Thoracic aorta (tissue), 2 donors: ENCODE measurements at regions not wholly inside any gene's neighbourhood (a gene's known extent, or its start where the extent isn't known, plus 50 kb on each side); places are given as distances from the start of the nearest gene placed in this dataset.

Source experiments
- ATAC-seq: fragments of 150-250 bp; one replicate; pipeline ENCODE4 v1.8.0; 2017; ENCODE audit warnings: low read depth; ENCODE audit not compliant: insufficient number of reproducible peaks, low FRiP score
- DNase-seq: peaks from one replicate; pipeline ENCODE4 v3.0.0-alpha.2; 2020; ENCODE audit warnings: low spot score
- H3K27ac ChIP-seq, 2 donors: fragments of 200-600 bp; sonication (generic); 1 replicate in 1 of 2; 2 replicates in 1 of 2; pipeline ENCODE4 v1.5.1; 2016; ENCODE audit warnings: mild to moderate bottlenecking in 2 of 2, moderate library complexity in 2 of 2
- H3K27me3 ChIP-seq: fragments of 200-600 bp; sonication (generic); replicated peaks from 2 replicates; pipeline ENCODE4 v1.6.0; 2016; ENCODE audit warnings: mild to moderate bottlenecking; ENCODE audit not compliant: insufficient read depth
- H3K36me3 ChIP-seq: fragments of 200-600 bp; sonication (generic); one replicate; pipeline ENCODE4 v1.5.1; 2016
- H3K4me1 ChIP-seq, 2 donors: fragments of 200-600 bp; sonication (generic); 1 replicate in 1 of 2; 2 replicates in 1 of 2; pipeline versions ENCODE4 v1.5.1 to v1.6.0; 2016; ENCODE audit warnings: low read depth in 2 of 2, mild to moderate bottlenecking in 1 of 2; ENCODE audit not compliant: control insufficient read depth in 1 of 2
- H3K4me3 ChIP-seq: fragments of 200-600 bp; sonication (generic); 2 replicates; pipeline ENCODE4 v1.5.1; 2016; ENCODE audit warnings: mild to moderate bottlenecking
- H3K9me3 ChIP-seq: fragments of 200-600 bp; sonication (generic); 2 replicates; pipeline ENCODE4 v1.5.1; 2016
- CTCF ChIP-seq: fragments of 200-600 bp; sonication (generic); IDR thresholded peaks from one replicate; pipeline ENCODE4 v1.5.1; 2019; ENCODE audit warnings: antibody characterized with exemption

GRCh38 chr6:159487636-159488035 lies 205.4 kb downstream of the SOD2 start:
- Histone ChIP-seq H3K36me3 (no peaks in the 10 kb centered on the region), H3K4me3 (no peak overlapping the region), H3K27ac (no peak overlapping the region), H3K27me3 (no peaks in the 10 kb centered on the region), H3K4me1 (peaks cover 0 to 16% of the 10 kb centered on the region in 2 donors), H3K9me3 (no peaks in the 10 kb centered on the region)
- no peak for TF ChIP-seq CTCF
- DNase-seq (no peak), ATAC-seq (no peak)

- DNase-seq (no peak), ATAC-seq (no peak)
- Histone ChIP-seq H3K4me3 (no peak overlapping the region), H3K27ac (peak overlapping the region in 1 of 2 donors; percentile 12), H3K9me3 (no peaks in the 10 kb centered on the region), H3K36me3 (no peaks in the 10 kb centered on the region), H3K4me1 (peaks cover 0 to 9% of the 10 kb centered on the region in 2 donors), H3K27me3 (no peaks in the 10 kb centered on the region)
- no peak for TF ChIP-seq CTCF
Observed at GRCh38 chr6:159483259-159483658, 209.8 kb downstream of the SOD2 start.

- DNase-seq (no peak), ATAC-seq (no peak)
- Histone ChIP-seq H3K4me3 (no peak overlapping the region), H3K27ac (no peak overlapping the region), H3K27me3 (no peaks in the 10 kb centered on the region), H3K9me3 (no peaks in the 10 kb centered on the region), H3K36me3 (no peaks in the 10 kb centered on the region), H3K4me1 (peaks cover 0 to 9% of the 10 kb centered on the region in 2 donors)
- TF ChIP-seq CTCF: no peak
Observed at GRCh38 chr6:159481897-159482296, 211.1 kb downstream of the SOD2 start.

GRCh38 chr6:159480471-159480870 lies 212.6 kb downstream of the SOD2 start:
- H3K4me1 ChIP-seq: peaks cover 0 to 9% of the 10 kb centered on the region in 2 donors
- no peak for ATAC-seq
- H3K27ac ChIP-seq: no peak overlapping the region
- H3K36me3 ChIP-seq: no peaks in the 10 kb centered on the region
- H3K4me3 ChIP-seq: no peak overlapping the region
- H3K9me3 ChIP-seq: no peaks in the 10 kb centered on the region
- TF ChIP-seq CTCF: no peak
- no peak for DNase-seq
- no peaks in the 10 kb centered on the region for H3K27me3 ChIP-seq

- no peaks in the 10 kb centered on the region for H3K27me3 ChIP-seq
- peaks cover 0 to 9% of the 10 kb centered on the region in 2 donors for H3K4me1 ChIP-seq
- TF ChIP-seq CTCF: no peak
- H3K4me3 ChIP-seq: no peak overlapping the region
- no peaks in the 10 kb centered on the region for H3K9me3 ChIP-seq
- ATAC-seq (no peak), DNase-seq (no peak)
- H3K36me3 ChIP-seq: no peaks in the 10 kb centered on the region
- H3K27ac ChIP-seq: no peak overlapping the region
Observed at GRCh38 chr6:159479146-159479545, 213.9 kb downstream of the SOD2 start.
